ENCODE measurements at regions not wholly inside any gene's neighbourhood (a gene's known extent, or its start where the extent isn't known, plus 50 kb on each side); places are given as distances from the start of the nearest gene placed in this dataset.
A peak's percentile ranks its signal among the peaks of the same experiment; 100 is the strongest.
"Not testable (repeated sequence)": the region's sequence is repeated elsewhere in the genome, so short reads cannot be mapped to it uniquely, and the experiment has no call there.

GRCh38 chr3:195989197-195989920 is 81.0 kb upstream of the TNK2 start:
- H3K27me3 ChIP-seq (ENCODE audit: control insufficient read depth in 1 of 2, insufficient read depth in 2 of 2, low read length in 2 of 2); CTCF ChIA-PET (ENCODE audit: low intra/inter-chr PET ratio, low total read pairs); H4K20me1 ChIP-seq (ENCODE audit: insufficient read depth, low read length); H3K27ac ChIP-seq (ENCODE audit: extremely low read length, insufficient read depth, low read length); DNase-seq (ENCODE audit: low spot score); FAIRE-seq; H3K36me3 ChIP-seq (replicated peaks in 1 of 2; ENCODE audit: control insufficient read depth in 1 of 2, insufficient read depth in 2 of 2, low read length in 2 of 2); H3K79me2 ChIP-seq (ENCODE audit: insufficient read depth, low read length); POLR2A ChIA-PET; H3K9me3 ChIP-seq (ENCODE audit: low read length); H3K4me1 ChIP-seq (ENCODE audit: insufficient read depth, low read length); in situ Hi-C loops (cut with HindIII; ENCODE audit: extremely low pct_ligation_motif_present, low pct_unique_long_range_greater_than_20kb); intact Hi-C loops (cut with micrococcal nuclease; ENCODE audit: unreplicated experiment); H2AFZ ChIP-seq (ENCODE audit: low read length); TF ChIP-seq MAZ (IDR thresholded peaks at IDR 0.05; ENCODE audit: borderline replicate concordance, low read depth, low read length): not testable (repeated sequence)
- 0 out of 2 replicates have a peak, but pooled peaks have one; percentile 11 for TF ChIP-seq MAZ (CRISPR knock-in tag; IDR thresholded peaks at IDR 0.05; ENCODE audit: low read depth)
- TF ChIP-seq ZNF777 (CRISPR knock-in tag; IDR thresholded peaks at IDR 0.05): peak; percentile 33; the same call in 1 of the 2 replicates
- 0 out of 2 replicates have a peak, but pooled peaks have one; percentile 5 for TF ChIP-seq NR2C2 (CRISPR knock-in tag; IDR thresholded peaks at IDR 0.05; ENCODE audit: borderline replicate concordance)
- Histone ChIP-seq H3K4me3 (replicated peaks in 1 of 3; ENCODE audit: insufficient read depth in 1 of 3, low read depth in 2 of 3, low read length in 3 of 3) (peak overlapping the region; percentile 34 to 72 (median 71); a peak in 5 of 6 replicates), H3K4me2 (ENCODE audit: low read depth, low read length) (0 out of 2 replicates have a peak overlapping the region, but pooled peaks have one; percentile 51), H3K9ac (ENCODE audit: insufficient read depth, low read depth, low read length) (peak overlapping the region; percentile 65)
- ATAC-seq: peak; percentile 78
- TSS peak; percentile 75 for BruUV-seq (replicated peaks)
- WGBS (ENCODE audit: low lambda C conversion rate): 0% methylated on average over 1 of the region's 46 CpGs

GRCh38 chr3:195988764-195989163 is 80.4 kb upstream of the TNK2 start:
- ATAC-seq; BruUV-seq (replicated peaks); H3K27me3 ChIP-seq (ENCODE audit: control insufficient read depth in 1 of 2, insufficient read depth in 2 of 2, low read length in 2 of 2); intact Hi-C loops (cut with micrococcal nuclease; ENCODE audit: unreplicated experiment); H3K36me3 ChIP-seq (replicated peaks in 1 of 2; ENCODE audit: control insufficient read depth in 1 of 2, insufficient read depth in 2 of 2, low read length in 2 of 2); H4K20me1 ChIP-seq (ENCODE audit: insufficient read depth, low read length); H3K4me1 ChIP-seq (ENCODE audit: insufficient read depth, low read length); in situ Hi-C loops (cut with HindIII; ENCODE audit: extremely low pct_ligation_motif_present, low pct_unique_long_range_greater_than_20kb); FAIRE-seq; DNase-seq (ENCODE audit: low spot score); H3K4me3 ChIP-seq (replicated peaks in 1 of 3; ENCODE audit: insufficient read depth in 1 of 3, low read depth in 2 of 3, low read length in 3 of 3); CTCF ChIA-PET (ENCODE audit: low intra/inter-chr PET ratio, low total read pairs); H3K27ac ChIP-seq (ENCODE audit: extremely low read length, insufficient read depth, low read length); H3K9me3 ChIP-seq (ENCODE audit: low read length); H2AFZ ChIP-seq (ENCODE audit: low read length); H3K9ac ChIP-seq (ENCODE audit: insufficient read depth, low read depth, low read length); H3K79me2 ChIP-seq (ENCODE audit: insufficient read depth, low read length); POLR2A ChIA-PET: not testable (repeated sequence)
- 28% methylated on average over 7 of the region's 7 CpGs for WGBS (ENCODE audit: low lambda C conversion rate)
- H3K4me2 ChIP-seq (ENCODE audit: low read depth, low read length): peak overlapping the region; percentile 51; the same call in 1 of the 2 replicates

GRCh38 chr3:195987001-195987400 is 78.7 kb upstream of the TNK2 start:
- POLR2A ChIA-PET; DNase-seq (ENCODE audit: low spot score); H3K27me3 ChIP-seq (ENCODE audit: control insufficient read depth in 1 of 2, insufficient read depth in 2 of 2, low read length in 2 of 2); CTCF ChIA-PET (ENCODE audit: low intra/inter-chr PET ratio, low total read pairs); H3K9me3 ChIP-seq (ENCODE audit: low read length); H3K36me3 ChIP-seq (replicated peaks in 1 of 2; ENCODE audit: control insufficient read depth in 1 of 2, insufficient read depth in 2 of 2, low read length in 2 of 2); H3K27ac ChIP-seq (ENCODE audit: extremely low read length, insufficient read depth, low read length); in situ Hi-C loops (cut with HindIII; ENCODE audit: extremely low pct_ligation_motif_present, low pct_unique_long_range_greater_than_20kb); ATAC-seq; H3K4me1 ChIP-seq (ENCODE audit: insufficient read depth, low read length); H3K4me3 ChIP-seq (replicated peaks in 1 of 3; ENCODE audit: insufficient read depth in 1 of 3, low read depth in 2 of 3, low read length in 3 of 3); intact Hi-C loops (cut with micrococcal nuclease; ENCODE audit: unreplicated experiment); H3K9ac ChIP-seq (ENCODE audit: insufficient read depth, low read depth, low read length); H2AFZ ChIP-seq (ENCODE audit: low read length); BruUV-seq (replicated peaks); FAIRE-seq; H3K79me2 ChIP-seq (ENCODE audit: insufficient read depth, low read length); H3K4me2 ChIP-seq (ENCODE audit: low read depth, low read length); H4K20me1 ChIP-seq (ENCODE audit: insufficient read depth, low read length): not testable (repeated sequence)
- 94% methylated on average over 3 of the region's 8 CpGs for WGBS (ENCODE audit: low lambda C conversion rate)

DNA sequence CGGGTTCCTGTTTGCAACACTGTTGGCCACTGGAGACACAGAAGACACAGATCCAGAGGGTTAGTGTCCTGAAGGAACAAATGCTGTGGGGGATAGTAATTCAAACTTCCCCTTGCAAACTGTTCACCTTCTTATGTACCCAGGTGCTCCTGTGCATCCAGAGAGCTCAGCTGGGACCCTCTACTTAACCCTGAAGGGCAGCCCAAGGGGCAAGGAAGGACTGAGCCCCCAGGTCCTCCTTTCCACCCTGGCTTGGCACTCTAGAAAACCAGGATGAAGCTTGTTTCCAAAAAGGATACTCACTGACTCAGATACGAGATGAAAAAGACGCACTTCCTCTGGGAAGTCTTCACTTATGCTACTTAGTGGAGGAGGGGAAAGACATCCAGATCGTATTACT is 78.2 kb upstream of the TNK2 start:
- DNase-seq (ENCODE audit: low spot score); H3K4me1 ChIP-seq (ENCODE audit: insufficient read depth, low read length); ATAC-seq; POLR2A ChIA-PET; CTCF ChIA-PET (ENCODE audit: low intra/inter-chr PET ratio, low total read pairs); H3K4me3 ChIP-seq (replicated peaks in 1 of 3; ENCODE audit: insufficient read depth in 1 of 3, low read depth in 2 of 3, low read length in 3 of 3); in situ Hi-C loops (cut with HindIII; ENCODE audit: extremely low pct_ligation_motif_present, low pct_unique_long_range_greater_than_20kb); H3K9me3 ChIP-seq (ENCODE audit: low read length); H3K79me2 ChIP-seq (ENCODE audit: insufficient read depth, low read length); H3K4me2 ChIP-seq (ENCODE audit: low read depth, low read length); FAIRE-seq; H3K27me3 ChIP-seq (ENCODE audit: control insufficient read depth in 1 of 2, insufficient read depth in 2 of 2, low read length in 2 of 2); H4K20me1 ChIP-seq (ENCODE audit: insufficient read depth, low read length); H3K9ac ChIP-seq (ENCODE audit: insufficient read depth, low read depth, low read length); H2AFZ ChIP-seq (ENCODE audit: low read length); H3K27ac ChIP-seq (ENCODE audit: extremely low read length, insufficient read depth, low read length); intact Hi-C loops (cut with micrococcal nuclease; ENCODE audit: unreplicated experiment); BruUV-seq (replicated peaks): not testable (repeated sequence)
- H3K36me3 ChIP-seq (replicated peaks in 1 of 2; ENCODE audit: control insufficient read depth in 1 of 2, insufficient read depth in 2 of 2, low read length in 2 of 2): peaks cover 3 to 11% of the 10 kb centered on the region in 2 experiments; a peak in 3 of 5 replicates
- WGBS (ENCODE audit: low lambda C conversion rate): no CpG with 5 or more reads among the region's 4 CpGs
